Mammary epithelial cell (primary cell): ENCODE measurements at regions not wholly inside any gene's neighbourhood (a gene's known extent, or its start where the extent isn't known, plus 50 kb on each side); places are given as distances from the start of the nearest gene placed in this dataset.

Experiments used
- EZH2 ChIP-seq: IDR thresholded peaks from 2 replicates; pipeline ENCODE4 v1.6.1; 2012; ENCODE audit warnings: low read length, inconsistent platforms, borderline replicate concordance
- TF ChIP-seq, protein P1 (sequence below), 2 donors: IDR thresholded peaks in 1 of 2; conservative IDR thresholded peaks in 1 of 2; 2 replicates each; pipeline ENCODE4 v1.5.1; 2011 to 2012; ENCODE audit warnings: inconsistent platforms in 2 of 2, low read length in 2 of 2, mild to moderate bottlenecking in 2 of 2, control low read depth in 1 of 2, low read depth in 1 of 2; ENCODE audit not compliant: insufficient read depth in 1 of 2; ENCODE audit errors: extremely low read depth in 1 of 2

DNA sequence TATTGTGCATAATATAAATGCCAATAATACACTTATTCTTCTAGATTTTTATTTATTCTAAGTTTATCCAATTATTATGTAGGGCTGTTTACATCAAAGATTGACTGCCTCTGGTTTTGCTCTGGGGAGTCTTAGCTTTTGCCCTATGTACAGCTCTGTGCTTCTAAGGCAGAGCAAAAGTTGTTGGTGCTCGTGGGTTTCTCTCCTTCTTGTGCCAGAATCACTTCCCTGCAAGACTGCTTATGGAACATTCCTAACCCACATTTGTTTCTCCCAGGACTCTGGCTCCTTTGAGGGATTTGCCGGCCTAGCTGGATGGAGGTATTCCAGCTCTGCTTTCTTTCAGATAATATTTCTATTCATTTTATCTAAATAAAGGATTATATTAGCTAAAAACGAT, 849.1 kb downstream of the USP25 start:
- TF ChIP-seq, protein P1, sequence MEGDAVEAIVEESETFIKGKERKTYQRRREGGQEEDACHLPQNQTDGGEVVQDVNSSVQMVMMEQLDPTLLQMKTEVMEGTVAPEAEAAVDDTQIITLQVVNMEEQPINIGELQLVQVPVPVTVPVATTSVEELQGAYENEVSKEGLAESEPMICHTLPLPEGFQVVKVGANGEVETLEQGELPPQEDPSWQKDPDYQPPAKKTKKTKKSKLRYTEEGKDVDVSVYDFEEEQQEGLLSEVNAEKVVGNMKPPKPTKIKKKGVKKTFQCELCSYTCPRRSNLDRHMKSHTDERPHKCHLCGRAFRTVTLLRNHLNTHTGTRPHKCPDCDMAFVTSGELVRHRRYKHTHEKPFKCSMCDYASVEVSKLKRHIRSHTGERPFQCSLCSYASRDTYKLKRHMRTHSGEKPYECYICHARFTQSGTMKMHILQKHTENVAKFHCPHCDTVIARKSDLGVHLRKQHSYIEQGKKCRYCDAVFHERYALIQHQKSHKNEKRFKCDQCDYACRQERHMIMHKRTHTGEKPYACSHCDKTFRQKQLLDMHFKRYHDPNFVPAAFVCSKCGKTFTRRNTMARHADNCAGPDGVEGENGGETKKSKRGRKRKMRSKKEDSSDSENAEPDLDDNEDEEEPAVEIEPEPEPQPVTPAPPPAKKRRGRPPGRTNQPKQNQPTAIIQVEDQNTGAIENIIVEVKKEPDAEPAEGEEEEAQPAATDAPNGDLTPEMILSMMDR (conservative IDR thresholded peaks at IDR 0.05 in 1 of 2, IDR thresholded peaks at IDR 0.05 in 1 of 2; ENCODE audit: extremely low read depth in 1 of 2, insufficient read depth in 1 of 2, low read depth in 1 of 2, low read length in 2 of 2) = no peak
- no peak for TF ChIP-seq EZH2
